ENCODE measurements at regions not wholly inside any gene's neighbourhood (a gene's known extent, or its start where the extent isn't known, plus 50 kb on each side); places are given as distances from the start of the nearest gene placed in this dataset.

- H4K20me1 ChIP-seq: no peaks in the 10 kb centered on the region
- peaks cover 0 to 17% (median 7%) of the 10 kb centered on the region in 11 experiments; a peak in 11 of 22 replicates for H3K9me3 ChIP-seq (replicated peaks in 1 of 11)
- H3K27ac ChIP-seq: no peak overlapping the region
- no peaks in the 10 kb centered on the region for H3K27me3 ChIP-seq
- H3K4me1 ChIP-seq: no peaks in the 10 kb centered on the region
- no peak for TF ChIP-seq Cebpa-rat (IDR thresholded peaks at IDR 0.05)
- H3K4me3 ChIP-seq: no peak overlapping the region
- no peak overlapping the region for H3K4me2 ChIP-seq
- no peak overlapping the region for H3K9ac ChIP-seq
- no peaks in the 10 kb centered on the region for H3K36me3 ChIP-seq
Measured at GRCh38 chr16:25443994-25444393, 186.3 kb upstream of the ZKSCAN2 start.

- Histone ChIP-seq H3K36me3 (no peaks in the 10 kb centered on the region), H4K20me1 (no peaks in the 10 kb centered on the region), H3K4me1 (no peaks in the 10 kb centered on the region; a peak in 1 of 20 replicates), H3K27ac (no peak overlapping the region), H3K27me3 (no peaks in the 10 kb centered on the region), H3K4me2 (no peak overlapping the region), H3K4me3 (no peak overlapping the region), H3K9me3 (replicated peaks in 1 of 11) (no peaks in the 10 kb centered on the region), H3K9ac (no peak overlapping the region)
- TF ChIP-seq Cebpa-rat (IDR thresholded peaks at IDR 0.05): no peak
Measured at GRCh38 chr16:25434064-25434463, 176.4 kb upstream of the ZKSCAN2 start.

- no peak overlapping the region for H3K4me2 ChIP-seq
- no peaks in the 10 kb centered on the region for H4K20me1 ChIP-seq
- H3K27ac ChIP-seq: no peak overlapping the region
- no peaks in the 10 kb centered on the region for H3K27me3 ChIP-seq
- no peak overlapping the region for H3K9ac ChIP-seq
- no peaks in the 10 kb centered on the region; a peak in 1 of 20 replicates for H3K4me1 ChIP-seq
- peaks cover 0 to 2% (median 2%) of the 10 kb centered on the region in 11 experiments; a peak in 13 of 22 replicates for H3K9me3 ChIP-seq (replicated peaks in 1 of 11)
- H3K4me3 ChIP-seq: no peak overlapping the region
- H3K36me3 ChIP-seq: no peaks in the 10 kb centered on the region
- no peak for TF ChIP-seq Cebpa-rat (IDR thresholded peaks at IDR 0.05)
Measured at GRCh38 chr16:25433388-25433787, 175.7 kb upstream of the ZKSCAN2 start.

GRCh38 chr16:25431472-25431871 is 173.8 kb upstream of the ZKSCAN2 start:
- Histone ChIP-seq H3K27ac (no peak overlapping the region), H3K9ac (no peak overlapping the region), H3K4me1 (no peaks in the 10 kb centered on the region; a peak in 1 of 20 replicates), H3K27me3 (no peaks in the 10 kb centered on the region), H3K4me3 (no peak overlapping the region), H3K36me3 (no peaks in the 10 kb centered on the region), H3K4me2 (no peak overlapping the region), H4K20me1 (no peaks in the 10 kb centered on the region), H3K9me3 (replicated peaks in 1 of 11) (peaks cover 0 to 10% (median 7%) of the 10 kb centered on the region in 11 experiments; a peak in 15 of 22 replicates)
- no peak for TF ChIP-seq Cebpa-rat (IDR thresholded peaks at IDR 0.05)

GRCh38 chr16:25426829-25427228 is 169.2 kb upstream of the ZKSCAN2 start:
- Histone ChIP-seq H3K9me3 (replicated peaks in 1 of 11) (peaks cover 0 to 10% (median 7%) of the 10 kb centered on the region in 11 experiments; a peak in 15 of 22 replicates), H3K4me2 (no peak overlapping the region), H3K27ac (no peak overlapping the region), H3K36me3 (no peaks in the 10 kb centered on the region), H3K4me3 (no peak overlapping the region), H3K4me1 (no peaks in the 10 kb centered on the region), H4K20me1 (no peaks in the 10 kb centered on the region), H3K9ac (no peak overlapping the region), H3K27me3 (no peaks in the 10 kb centered on the region)
- no peak for TF ChIP-seq Cebpa-rat (IDR thresholded peaks at IDR 0.05)

- no peaks in the 10 kb centered on the region for H3K9me3 ChIP-seq (replicated peaks in 1 of 11)
- H4K20me1 ChIP-seq: no peaks in the 10 kb centered on the region
- H3K27me3 ChIP-seq: no peaks in the 10 kb centered on the region
- H3K4me2 ChIP-seq: no peak overlapping the region
- no peak overlapping the region for H3K27ac ChIP-seq
- no peaks in the 10 kb centered on the region for H3K36me3 ChIP-seq
- H3K4me1 ChIP-seq: no peaks in the 10 kb centered on the region
- no peak overlapping the region for H3K9ac ChIP-seq
- H3K4me3 ChIP-seq: no peak overlapping the region
- TF ChIP-seq Cebpa-rat (IDR thresholded peaks at IDR 0.05): no peak
Measured at GRCh38 chr16:25419681-25420080, 162.0 kb upstream of the ZKSCAN2 start.

- no peaks in the 10 kb centered on the region for H3K27me3 ChIP-seq
- no peak overlapping the region for H3K9ac ChIP-seq
- no peak overlapping the region for H3K27ac ChIP-seq
- no peaks in the 10 kb centered on the region for H4K20me1 ChIP-seq
- no peaks in the 10 kb centered on the region for H3K9me3 ChIP-seq (replicated peaks in 1 of 11)
- H3K4me1 ChIP-seq: no peaks in the 10 kb centered on the region
- TF ChIP-seq Cebpa-rat (IDR thresholded peaks at IDR 0.05): no peak
- no peak overlapping the region for H3K4me2 ChIP-seq
- H3K36me3 ChIP-seq: no peaks in the 10 kb centered on the region
- no peak overlapping the region for H3K4me3 ChIP-seq
Measured at GRCh38 chr16:25419153-25419552, 161.5 kb upstream of the ZKSCAN2 start.

GRCh38 chr16:25416002-25416401 is 158.4 kb upstream of the ZKSCAN2 start:
- no peaks in the 10 kb centered on the region for H4K20me1 ChIP-seq
- H3K27ac ChIP-seq: no peak overlapping the region
- H3K27me3 ChIP-seq: no peaks in the 10 kb centered on the region
- H3K4me3 ChIP-seq: no peak overlapping the region
- H3K4me2 ChIP-seq: no peak overlapping the region
- H3K9ac ChIP-seq: no peak overlapping the region
- H3K9me3 ChIP-seq (replicated peaks in 1 of 11): no peaks in the 10 kb centered on the region
- no peaks in the 10 kb centered on the region for H3K4me1 ChIP-seq
- no peaks in the 10 kb centered on the region for H3K36me3 ChIP-seq
- TF ChIP-seq Cebpa-rat (IDR thresholded peaks at IDR 0.05): no peak

GRCh38 chr16:25413975-25414374 is 156.3 kb upstream of the ZKSCAN2 start:
- H3K27ac ChIP-seq: no peak overlapping the region
- H3K4me2 ChIP-seq: no peak overlapping the region

GRCh38 chr16:25413133-25413532 is 155.5 kb upstream of the ZKSCAN2 start:
- H3K36me3 ChIP-seq: no peaks in the 10 kb centered on the region
- no peak for TF ChIP-seq Cebpa-rat (IDR thresholded peaks at IDR 0.05)
- H3K4me1 ChIP-seq: no peaks in the 10 kb centered on the region
- no peaks in the 10 kb centered on the region for H3K9me3 ChIP-seq (replicated peaks in 1 of 11)
- H3K27me3 ChIP-seq: no peaks in the 10 kb centered on the region
- H3K27ac ChIP-seq: no peak overlapping the region
- no peaks in the 10 kb centered on the region for H4K20me1 ChIP-seq
- H3K9ac ChIP-seq: no peak overlapping the region
- no peak overlapping the region for H3K4me3 ChIP-seq
- no peak overlapping the region for H3K4me2 ChIP-seq

More at GRCh38 chr16:25413975-25414374, 156.3 kb upstream of the ZKSCAN2 start:
- no peaks in the 10 kb centered on the region for H3K9me3 ChIP-seq (replicated peaks in 1 of 11)
- no peak overlapping the region for H3K4me3 ChIP-seq
- H4K20me1 ChIP-seq: no peaks in the 10 kb centered on the region
- H3K9ac ChIP-seq: no peak overlapping the region
- no peaks in the 10 kb centered on the region for H3K36me3 ChIP-seq
- H3K4me1 ChIP-seq: no peaks in the 10 kb centered on the region
- TF ChIP-seq Cebpa-rat (IDR thresholded peaks at IDR 0.05): no peak
- no peaks in the 10 kb centered on the region for H3K27me3 ChIP-seq
